Loucy (cell line): ENCODE measurements at regions not wholly inside any gene's neighbourhood (a gene's known extent, or its start where the extent isn't known, plus 50 kb on each side); places are given as distances from the start of the nearest gene placed in this dataset.

Experiments used
- H2AFZ ChIP-seq: fragments of 200-600 bp; sonication (generic); 2 replicates; pipeline ENCODE4 v1.6.0; 2016; ENCODE audit warnings: antibody characterized with exemption, mild to moderate bottlenecking, low read length, moderate library complexity
- H3F3A ChIP-seq: fragments of 200-600 bp; 2 replicates; pipeline ENCODE4 v1.6.0; 2016; ENCODE audit warnings: antibody characterized with exemption, low read depth, mild to moderate bottlenecking
- H3K27me3 ChIP-seq: fragments of 200-600 bp; sonication (generic); 2 replicates; pipeline ENCODE4 v1.6.1; 2014; ENCODE audit warnings: low read length, mild to moderate bottlenecking; ENCODE audit not compliant: insufficient read depth, poor library complexity, severe bottlenecking
- H3K36me3 ChIP-seq: fragments of 200-600 bp; sonication (generic); 2 replicates; pipeline ENCODE4 v1.6.1; 2016; ENCODE audit warnings: low read length; ENCODE audit not compliant: insufficient read depth
- H3K4me1 ChIP-seq: fragments of 200-600 bp; sonication (generic); 2 replicates; pipeline ENCODE4 v1.5.1; 2014; ENCODE audit warnings: low read length, mild to moderate bottlenecking; ENCODE audit not compliant: insufficient read depth, poor library complexity, severe bottlenecking
- H3K4me2 ChIP-seq: fragments of 200-600 bp; sonication (generic); 2 replicates; pipeline ENCODE4 v1.6.0; 2014; ENCODE audit warnings: antibody characterized with exemption, low read length, low read depth, mild to moderate bottlenecking; ENCODE audit not compliant: poor library complexity, severe bottlenecking
- H3K4me3 ChIP-seq: fragments of 200-600 bp; sonication (generic); 2 replicates; pipeline ENCODE4 v1.5.1; 2014; ENCODE audit warnings: low read length, mild to moderate bottlenecking, mixed read lengths; ENCODE audit not compliant: poor library complexity, severe bottlenecking
- H3K79me2 ChIP-seq: fragments of 200-600 bp; sonication (generic); 2 replicates; pipeline ENCODE4 v1.6.1; 2014; ENCODE audit warnings: low read length; ENCODE audit not compliant: insufficient read depth
- H3K9ac ChIP-seq: fragments of 200-600 bp; sonication (generic); 2 replicates; pipeline ENCODE4 v1.6.0; 2014; ENCODE audit warnings: mild to moderate bottlenecking, low read depth, low read length, moderate library complexity; ENCODE audit not compliant: poor library complexity, severe bottlenecking
- H3K9me2 ChIP-seq: fragments of 200-600 bp; sonication (generic); replicated peaks from 2 replicates; pipeline ENCODE4 v1.6.1; 2016; ENCODE audit warnings: low read depth, low read length, mixed read lengths
- H3K9me3 ChIP-seq: fragments of 200-600 bp; sonication (generic); 2 replicates; pipeline ENCODE4 v1.6.1; 2014; ENCODE audit warnings: mild to moderate bottlenecking, antibody characterized with exemption, low read length, low read depth; ENCODE audit not compliant: insufficient read depth
- H4K20me1 ChIP-seq: fragments of 200-600 bp; sonication (generic); 2 replicates; pipeline ENCODE4 v1.6.0; 2014; ENCODE audit warnings: antibody characterized with exemption, low read length, mild to moderate bottlenecking; ENCODE audit not compliant: insufficient read depth, poor library complexity, severe bottlenecking
- EZH2phosphoT487 ChIP-seq: fragments of 200-600 bp; IDR thresholded peaks from 2 replicates; pipeline ENCODE4 v1.6.1; 2018; ENCODE audit warnings: antibody characterized with exemption, mild to moderate bottlenecking, moderate library complexity, borderline replicate concordance
- TF ChIP-seq, protein P1 (sequence below): fragments of 200-600 bp; sonication (generic); conservative IDR thresholded peaks from 2 replicates; pipeline ENCODE4 v1.5.1; 2014; ENCODE audit warnings: mild to moderate bottlenecking, antibody characterized with exemption, low read length

- no peaks in the 10 kb centered on the region for H3K27me3 ChIP-seq
- H2AFZ ChIP-seq, result no peak overlapping the region
- H3F3A ChIP-seq, result no peaks in the 10 kb centered on the region
- no peak overlapping the region for H3K4me2 ChIP-seq
- H4K20me1 ChIP-seq, result no peaks in the 10 kb centered on the region
- no peaks in the 10 kb centered on the region for H3K4me1 ChIP-seq
- H3K9ac ChIP-seq, result no peak overlapping the region
- H3K9me3 ChIP-seq, result no peaks in the 10 kb centered on the region
- H3K9me2 ChIP-seq, result no peaks in the 10 kb centered on the region
- TF ChIP-seq, protein P1, sequence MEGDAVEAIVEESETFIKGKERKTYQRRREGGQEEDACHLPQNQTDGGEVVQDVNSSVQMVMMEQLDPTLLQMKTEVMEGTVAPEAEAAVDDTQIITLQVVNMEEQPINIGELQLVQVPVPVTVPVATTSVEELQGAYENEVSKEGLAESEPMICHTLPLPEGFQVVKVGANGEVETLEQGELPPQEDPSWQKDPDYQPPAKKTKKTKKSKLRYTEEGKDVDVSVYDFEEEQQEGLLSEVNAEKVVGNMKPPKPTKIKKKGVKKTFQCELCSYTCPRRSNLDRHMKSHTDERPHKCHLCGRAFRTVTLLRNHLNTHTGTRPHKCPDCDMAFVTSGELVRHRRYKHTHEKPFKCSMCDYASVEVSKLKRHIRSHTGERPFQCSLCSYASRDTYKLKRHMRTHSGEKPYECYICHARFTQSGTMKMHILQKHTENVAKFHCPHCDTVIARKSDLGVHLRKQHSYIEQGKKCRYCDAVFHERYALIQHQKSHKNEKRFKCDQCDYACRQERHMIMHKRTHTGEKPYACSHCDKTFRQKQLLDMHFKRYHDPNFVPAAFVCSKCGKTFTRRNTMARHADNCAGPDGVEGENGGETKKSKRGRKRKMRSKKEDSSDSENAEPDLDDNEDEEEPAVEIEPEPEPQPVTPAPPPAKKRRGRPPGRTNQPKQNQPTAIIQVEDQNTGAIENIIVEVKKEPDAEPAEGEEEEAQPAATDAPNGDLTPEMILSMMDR, result no peak
- TF ChIP-seq EZH2phosphoT487, result no peak
- H3K36me3 ChIP-seq, result no peaks in the 10 kb centered on the region
- H3K79me2 ChIP-seq, result no peaks in the 10 kb centered on the region
- H3K4me3 ChIP-seq, result no peak overlapping the region
These were observed 98.4 kb upstream of the ROBO1 start for GRCh38 chr3:79866162-79866561.

- Histone ChIP-seq H3K9ac (no peak overlapping the region), H2AFZ (no peak overlapping the region), H3K27me3 (no peaks in the 10 kb centered on the region), H3K36me3 (no peaks in the 10 kb centered on the region), H4K20me1 (no peaks in the 10 kb centered on the region), H3K4me2 (no peak overlapping the region), H3K79me2 (no peaks in the 10 kb centered on the region), H3K4me1 (no peaks in the 10 kb centered on the region), H3K4me3 (no peak overlapping the region), H3F3A (no peaks in the 10 kb centered on the region), H3K9me3 (no peaks in the 10 kb centered on the region), H3K9me2 (no peaks in the 10 kb centered on the region)
- no peak for TF ChIP-seq EZH2phosphoT487
- TF ChIP-seq, protein P1, result no peak
These were observed 96.3 kb upstream of the ROBO1 start for GRCh38 chr3:79864077-79864476.

- H3K9me2 ChIP-seq, result no peaks in the 10 kb centered on the region
- H3F3A ChIP-seq, result no peaks in the 10 kb centered on the region
- H3K4me3 ChIP-seq, result no peak overlapping the region
- no peak overlapping the region for H3K9ac ChIP-seq
- no peaks in the 10 kb centered on the region for H3K4me1 ChIP-seq
- no peaks in the 10 kb centered on the region for H4K20me1 ChIP-seq
- H3K79me2 ChIP-seq, result no peaks in the 10 kb centered on the region
- no peak for TF ChIP-seq EZH2phosphoT487
- TF ChIP-seq, protein P1, result no peak
- no peaks in the 10 kb centered on the region for H3K36me3 ChIP-seq
- H3K4me2 ChIP-seq, result no peak overlapping the region
- no peak overlapping the region for H2AFZ ChIP-seq
- no peaks in the 10 kb centered on the region for H3K9me3 ChIP-seq
- no peaks in the 10 kb centered on the region for H3K27me3 ChIP-seq
These were observed 81.1 kb upstream of the ROBO1 start for GRCh38 chr3:79848876-79849275.
